H1 (cell line): ENCODE measurements at regions not wholly inside any gene's neighbourhood (a gene's known extent, or its start where the extent isn't known, plus 50 kb on each side); places are given as distances from the start of the nearest gene placed in this dataset.

Source experiments
- CTCF ChIA-PET: fragments of 300-600 bp; sonication (Branson Sonifier 250); formaldehyde crosslinking; loops from one replicate; lab custom pipeline; 2021; ENCODE audit not compliant: partially characterized antibody; lab: Charles Lee
- POLR2A ChIA-PET: fragments of 300-600 bp; sonication (Branson Sonifier 250); formaldehyde crosslinking; loops from one replicate; lab custom pipeline; 2021; ENCODE audit warnings: inconsistent platforms; ENCODE audit not compliant: partially characterized antibody; lab: Charles Lee
- DNase-seq, 2 experiments: peaks; one replicate each; pipeline versions ENCODE4 v3.0.0 to v3.0.0-alpha.2; 2010 to 2022; ENCODE audit warnings: low spot score in 2 of 2, low read depth in 1 of 2, mixed read lengths in 1 of 2
- FAIRE-seq: peaks from 2 replicates; lab custom pipeline; 2011; peaks lifted over from hg19 to GRCh38; lab: Jason Lieb, UNC
- H2AFZ ChIP-seq: 2 replicates; pipeline ENCODE4 v1.8.1; 2012; ENCODE audit warnings: low read length, inconsistent platforms
- H2AK5ac ChIP-seq: 2 replicates; pipeline ENCODE4 v1.6.1; 2013; ENCODE audit warnings: low read depth, low read length
- H2BK120ac ChIP-seq: replicated peaks from 2 replicates; pipeline ENCODE3; 2013; ENCODE audit warnings: low read depth, low read length, inconsistent platforms
- H2BK12ac ChIP-seq: 2 replicates; pipeline ENCODE4 v1.6.1; 2013; ENCODE audit warnings: low read depth, low read length
- H2BK15ac ChIP-seq: 2 replicates; pipeline ENCODE4 v1.6.1; 2013; ENCODE audit warnings: low read length
- H2BK20ac ChIP-seq: 2 replicates; pipeline ENCODE4 v1.6.1; 2013; ENCODE audit warnings: low read length
- H2BK5ac ChIP-seq: 2 replicates; pipeline ENCODE4 v1.6.1; 2013; ENCODE audit warnings: low read depth, low read length
- H3K14ac ChIP-seq: 2 replicates; pipeline ENCODE4 v1.6.1; 2013; ENCODE audit warnings: inconsistent platforms; ENCODE audit not compliant: insufficient read length
- H3K18ac ChIP-seq: 2 replicates; pipeline ENCODE4 v1.6.1; 2013; ENCODE audit warnings: low read length; ENCODE audit errors: extremely low read depth
- H3K23ac ChIP-seq: 2 replicates; pipeline ENCODE4 v1.6.1; 2013; ENCODE audit warnings: inconsistent platforms; ENCODE audit not compliant: insufficient read length
- H3K23me2 ChIP-seq: 2 replicates; pipeline ENCODE4 v1.6.1; 2013; ENCODE audit warnings: low read depth, low read length
- H3K27ac ChIP-seq: 2 replicates; pipeline ENCODE4 v1.6.1; 2011; ENCODE audit warnings: low read depth, low read length, inconsistent platforms
- H3K27me3 ChIP-seq, 4 experiments: replicated peaks in 1 of 4; 1 replicate in 1 of 4; 2 replicates in 3 of 4; pipeline versions ENCODE4 v1.6.1 to v1.8.1; 2011 to 2013; ENCODE audit warnings: low read length in 3 of 4, mild to moderate bottlenecking in 3 of 4, inconsistent platforms in 2 of 4, mixed read lengths in 2 of 4, moderate library complexity in 1 of 4; ENCODE audit not compliant: control insufficient read depth in 3 of 4, insufficient read depth in 3 of 4; ENCODE audit errors: extremely low read depth in 1 of 4
- H3K36me3 ChIP-seq, 4 experiments: 2 replicates each; pipeline versions ENCODE4 v1.6.1 to v1.8.1; 2011 to 2013; ENCODE audit warnings: mild to moderate bottlenecking in 4 of 4, low read length in 3 of 4, moderate library complexity in 2 of 4, control low read depth in 1 of 4, inconsistent platforms in 1 of 4; ENCODE audit not compliant: insufficient read depth in 4 of 4, control insufficient read depth in 2 of 4
- H3K4ac ChIP-seq: replicated peaks from 2 replicates; pipeline ENCODE3; 2013; ENCODE audit warnings: low read length, low read depth, mixed read lengths, inconsistent platforms; ENCODE audit not compliant: insufficient read length
- H3K4me1 ChIP-seq, 4 experiments: replicated peaks in 1 of 4; 1 replicate in 1 of 4; 2 replicates in 3 of 4; pipeline versions ENCODE4 v1.6.1 to v1.8.1; 2011 to 2013; ENCODE audit warnings: low read length in 3 of 4, inconsistent platforms in 2 of 4, mixed read lengths in 1 of 4; ENCODE audit not compliant: insufficient read depth in 4 of 4, control insufficient read depth in 3 of 4
- H3K4me2 ChIP-seq, 2 experiments: 2 replicates each; pipeline versions ENCODE4 v1.6.1 to v1.8.1; 2011 to 2013; ENCODE audit warnings: low read depth in 2 of 2, low read length in 2 of 2, control low read depth in 1 of 2, inconsistent platforms in 1 of 2, mild to moderate bottlenecking in 1 of 2; ENCODE audit not compliant: insufficient read depth in 1 of 2
- H3K4me3 ChIP-seq, 4 experiments: fragments of 200-600, 300-600 bp in 1 of 4; sonication (generic), shearing (Covaris generic), sonication (Bioruptor Twin) in 1 of 4; 2 replicates each; pipeline versions ENCODE4 v1.5.1 to v1.8.1; 2011 to 2016; ENCODE audit warnings: low read length in 4 of 4, low read depth in 3 of 4, control low read depth in 2 of 4, inconsistent platforms in 2 of 4, mild to moderate bottlenecking in 2 of 4, mixed read lengths in 1 of 4, moderate library complexity in 1 of 4; ENCODE audit not compliant: insufficient read depth in 2 of 4; ENCODE audit errors: extremely low read depth in 1 of 4
- H3K56ac ChIP-seq: replicated peaks from 2 replicates; pipeline ENCODE3; 2013; ENCODE audit warnings: low read depth, mild to moderate bottlenecking, mixed read lengths, low read length, inconsistent platforms; ENCODE audit not compliant: insufficient read length
- H3K79me1 ChIP-seq: 2 replicates; pipeline ENCODE4 v1.6.1; 2013; ENCODE audit warnings: low read depth, low read length, control low read depth
- H3K79me2 ChIP-seq, 2 experiments: 2 replicates each; pipeline versions ENCODE4 v1.6.1 to v1.8.1; 2012 to 2013; ENCODE audit warnings: low read length in 2 of 2, mild to moderate bottlenecking in 2 of 2, inconsistent platforms in 1 of 2; ENCODE audit not compliant: insufficient read depth in 2 of 2, control insufficient read depth in 1 of 2
- H3K9ac ChIP-seq, 4 experiments: replicated peaks in 1 of 4; 1 replicate in 1 of 4; 2 replicates in 3 of 4; pipeline versions ENCODE4 v1.6.1 to v1.8.1; 2011 to 2013; ENCODE audit warnings: low read depth in 3 of 4, low read length in 3 of 4, control low read depth in 2 of 4, mild to moderate bottlenecking in 2 of 4, moderate library complexity in 2 of 4, inconsistent platforms in 1 of 4; ENCODE audit errors: extremely low read depth in 1 of 4
- H3K9me3 ChIP-seq, 2 experiments: 2 replicates each; pipeline versions ENCODE4 v1.6.1 to v1.8.1; 2012 to 2013; ENCODE audit warnings: mild to moderate bottlenecking in 2 of 2, moderate library complexity in 2 of 2, control low read depth in 1 of 2, inconsistent platforms in 1 of 2, low read depth in 1 of 2, low read length in 1 of 2, mixed read lengths in 1 of 2; ENCODE audit not compliant: insufficient read depth in 2 of 2
- H4K20me1 ChIP-seq, 2 experiments: replicated peaks in 1 of 2; 2 replicates each; pipeline versions ENCODE3 to v1.8.1; 2011 to 2013; ENCODE audit warnings: inconsistent platforms in 2 of 2, low read length in 2 of 2, mild to moderate bottlenecking in 1 of 2; ENCODE audit not compliant: insufficient read depth in 2 of 2, control insufficient read depth in 1 of 2
- H4K5ac ChIP-seq: 2 replicates; pipeline ENCODE4 v1.6.1; 2013; ENCODE audit warnings: low read length, low read depth, mixed read lengths, inconsistent platforms; ENCODE audit not compliant: insufficient read length
- H4K8ac ChIP-seq: 2 replicates; pipeline ENCODE4 v1.8.0; 2013; ENCODE audit warnings: mild to moderate bottlenecking, moderate library complexity, low read length, inconsistent platforms; ENCODE audit not compliant: insufficient read depth; ENCODE audit errors: extremely low read depth
- H4K91ac ChIP-seq: replicated peaks from 2 replicates; pipeline ENCODE3; 2013; ENCODE audit warnings: low read length, mixed read lengths, inconsistent platforms; ENCODE audit not compliant: insufficient read length
- HDAC6 ChIP-seq: IDR thresholded peaks from one replicate; pipeline ENCODE4 v1.7.1; 2012; ENCODE audit warnings: low read depth, mild to moderate bottlenecking, inconsistent platforms, low read length, moderate library complexity
- KDM4A ChIP-seq: IDR thresholded peaks from one replicate; pipeline ENCODE4 v1.7.1; 2012; ENCODE audit warnings: low read depth, mild to moderate bottlenecking, moderate library complexity, low read length, inconsistent platforms; ENCODE audit not compliant: severe bottlenecking
- MAX ChIP-seq: IDR thresholded peaks from 2 replicates; pipeline ENCODE4 v1.6.1; 2012; ENCODE audit warnings: inconsistent platforms
- POLR2AphosphoS5 ChIP-seq: IDR thresholded peaks from 2 replicates; pipeline ENCODE4 v1.6.1; 2011; ENCODE audit warnings: low read depth, low read length
- RXRA ChIP-seq: IDR thresholded peaks from 2 replicates; pipeline ENCODE4 v1.6.1; 2011; ENCODE audit warnings: low read depth, mild to moderate bottlenecking, low read length, moderate library complexity; ENCODE audit not compliant: insufficient read depth
- SIN3A ChIP-seq, 2 experiments: IDR thresholded peaks in 1 of 2; conservative IDR thresholded peaks in 1 of 2; 2 replicates each; pipeline ENCODE4 v1.6.1; 2011 to 2012; ENCODE audit warnings: low read length in 2 of 2, improper control_type of control experiment in 1 of 2, low read depth in 1 of 2, mild to moderate bottlenecking in 1 of 2
- SIRT6 ChIP-seq: IDR thresholded peaks from one replicate; pipeline ENCODE4 v1.7.1; 2012; ENCODE audit warnings: low read length, inconsistent platforms
- SUZ12 ChIP-seq: fragments of 200-600 bp; sonication (generic); IDR thresholded peaks from 2 replicates; pipeline ENCODE4 v1.6.1; 2012; ENCODE audit warnings: mild to moderate bottlenecking, inconsistent platforms, low read length, moderate library complexity, mixed read lengths
- WGBS, 2 experiments: shearing (Covaris generic) in 1 of 2; methylation state at CpG; one replicate each; pipeline versions ENCODE4 v1.1.6 to v1.1.7; 2013 to 2015; ENCODE audit warnings: low lambda C conversion rate in 2 of 2, mixed read lengths in 2 of 2, inconsistent platforms in 1 of 2, low coverage in 1 of 2, missing lambda C conversion rate in 1 of 2; ENCODE audit not compliant: insufficient replicate concordance in 2 of 2, insufficient coverage in 1 of 2, insufficient read length in 1 of 2; ENCODE audit errors: extremely low coverage in 1 of 2, missing lambda C conversion rate in 1 of 2; 5-methylcytosine and 5-hydroxymethylcytosine counted together

- no peak overlapping the region for H3K4me2 ChIP-seq
Measured at GRCh38 chr2:225764346-225764745, 364.8 kb downstream of the NYAP2 start.

More at GRCh38 chr2:225764346-225764745, 364.8 kb downstream of the NYAP2 start:
- H3K4me1 ChIP-seq, result no peaks in the 10 kb centered on the region
- no peak overlapping the region for H3K4ac ChIP-seq
- H3K79me1 ChIP-seq, result no peaks in the 10 kb centered on the region
- H2BK120ac ChIP-seq, result no peak overlapping the region
- FAIRE-seq (no peak), DNase-seq (no peak)
- H4K20me1 ChIP-seq, result no peaks in the 10 kb centered on the region
- H3K27ac ChIP-seq, result no peak overlapping the region
- no peak overlapping the region for H3K23ac ChIP-seq
- no peak overlapping the region for H4K5ac ChIP-seq
- H2AFZ ChIP-seq, result no peak overlapping the region
- POLR2A ChIA-PET, result no interaction called here
- CTCF ChIA-PET, result interaction anchor here (0.7 kb wide), 1 partner anchor 823 kb away, joined by 3 read pairs; no protein-coding TSS in a partner anchor
- no peaks in the 10 kb centered on the region for H3K79me2 ChIP-seq
- H4K8ac ChIP-seq, result no peak overlapping the region
- H4K91ac ChIP-seq, result no peak overlapping the region
- no peak overlapping the region for H3K4me3 ChIP-seq
- no peak overlapping the region for H2BK5ac ChIP-seq
- no peak overlapping the region for H3K9ac ChIP-seq
- WGBS, 2 experiments, result 94% methylated on average over 5 of the region's 5 CpGs; no CpG with 5 or more reads in 1 of the 2 experiments
- H3K18ac ChIP-seq, result no peak overlapping the region
- no peaks in the 10 kb centered on the region for H3K23me2 ChIP-seq
- H3K9me3 ChIP-seq, result no peaks in the 10 kb centered on the region
- no peak overlapping the region for H3K56ac ChIP-seq
- H2BK20ac ChIP-seq, result no peak overlapping the region
- no peaks in the 10 kb centered on the region for H3K27me3 ChIP-seq
- no peak for TF ChIP-seq SIRT6
- no peak for TF ChIP-seq SUZ12
- no peak for TF ChIP-seq KDM4A
- no peak for TF ChIP-seq RXRA
- TF ChIP-seq SIN3A (conservative IDR thresholded peaks at IDR 0.05 in 1 of 2, IDR thresholded peaks at IDR 0.05 in 1 of 2; ENCODE audit: low read depth in 1 of 2, low read length in 2 of 2), result no peak
- no peak for TF ChIP-seq HDAC6
- TF ChIP-seq POLR2AphosphoS5, result no peak
- no peak for TF ChIP-seq MAX
- no peaks in the 10 kb centered on the region for H3K36me3 ChIP-seq
- H3K14ac ChIP-seq, result no peak overlapping the region
- no peak overlapping the region for H2BK12ac ChIP-seq
- H2BK15ac ChIP-seq, result no peak overlapping the region
- H2AK5ac ChIP-seq, result no peak overlapping the region
